ENCODE measurements at regions not wholly inside any gene's neighbourhood (a gene's known extent, or its start where the extent isn't known, plus 50 kb on each side); places are given as distances from the start of the nearest gene placed in this dataset.
"Not testable (repeated sequence)": the region's sequence is repeated elsewhere in the genome, so short reads cannot be mapped to it uniquely, and the experiment has no call there.

DNA sequence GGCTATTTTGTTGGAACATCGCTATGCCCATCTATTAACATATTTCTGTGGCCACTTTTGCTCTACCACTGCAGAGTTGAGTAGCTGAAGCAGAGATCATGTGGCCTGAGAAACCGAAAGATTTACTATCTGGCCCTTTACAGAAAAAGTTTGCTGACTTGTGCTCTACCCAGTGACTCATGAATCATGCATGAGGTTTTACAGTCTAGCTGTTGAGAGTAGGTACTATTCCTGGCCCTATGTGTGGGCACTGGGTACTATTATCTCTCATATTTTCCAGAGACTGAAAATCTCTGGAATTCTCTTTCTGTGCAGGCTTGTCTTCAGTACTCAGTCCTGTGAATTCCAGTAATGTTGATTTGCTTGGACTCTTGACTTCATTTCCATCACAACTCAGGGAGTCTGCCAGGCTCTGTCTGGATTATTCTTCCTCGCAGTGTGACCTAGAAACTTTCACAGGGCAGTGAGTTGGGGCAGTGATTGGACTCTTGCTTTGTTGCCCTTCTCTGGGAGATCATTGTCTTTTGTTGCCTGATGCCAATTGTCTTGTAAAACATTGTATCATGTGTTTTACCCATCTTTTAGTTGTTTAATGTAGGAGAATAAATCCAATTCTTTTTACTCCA lies 121.3 kb upstream of the PRSS12 start:
- TF ChIP-seq, protein P1, sequence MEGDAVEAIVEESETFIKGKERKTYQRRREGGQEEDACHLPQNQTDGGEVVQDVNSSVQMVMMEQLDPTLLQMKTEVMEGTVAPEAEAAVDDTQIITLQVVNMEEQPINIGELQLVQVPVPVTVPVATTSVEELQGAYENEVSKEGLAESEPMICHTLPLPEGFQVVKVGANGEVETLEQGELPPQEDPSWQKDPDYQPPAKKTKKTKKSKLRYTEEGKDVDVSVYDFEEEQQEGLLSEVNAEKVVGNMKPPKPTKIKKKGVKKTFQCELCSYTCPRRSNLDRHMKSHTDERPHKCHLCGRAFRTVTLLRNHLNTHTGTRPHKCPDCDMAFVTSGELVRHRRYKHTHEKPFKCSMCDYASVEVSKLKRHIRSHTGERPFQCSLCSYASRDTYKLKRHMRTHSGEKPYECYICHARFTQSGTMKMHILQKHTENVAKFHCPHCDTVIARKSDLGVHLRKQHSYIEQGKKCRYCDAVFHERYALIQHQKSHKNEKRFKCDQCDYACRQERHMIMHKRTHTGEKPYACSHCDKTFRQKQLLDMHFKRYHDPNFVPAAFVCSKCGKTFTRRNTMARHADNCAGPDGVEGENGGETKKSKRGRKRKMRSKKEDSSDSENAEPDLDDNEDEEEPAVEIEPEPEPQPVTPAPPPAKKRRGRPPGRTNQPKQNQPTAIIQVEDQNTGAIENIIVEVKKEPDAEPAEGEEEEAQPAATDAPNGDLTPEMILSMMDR (conservative IDR thresholded peaks at IDR 0.05): not testable (repeated sequence)
- not testable (repeated sequence) for TF ChIP-seq EZH2 (IDR thresholded peaks at IDR 0.05; ENCODE audit: low read depth)

Measured in PC-9 (cell line).